Fibroblast of mammary gland (primary cell): ENCODE measurements at regions not wholly inside any gene's neighbourhood (a gene's known extent, or its start where the extent isn't known, plus 50 kb on each side); places are given as distances from the start of the nearest gene placed in this dataset.

Source experiments
- DNase-seq: peaks from one replicate; pipeline ENCODE4 v3.0.0-alpha.2; 2010; ENCODE audit warnings: low read depth
- H3K4me3 ChIP-seq: 2 replicates; pipeline ENCODE4 v1.5.1; 2011; ENCODE audit warnings: low read depth, mild to moderate bottlenecking, low read length, moderate library complexity; ENCODE audit not compliant: control insufficient read depth
- CTCF ChIP-seq: conservative IDR thresholded peaks from 2 replicates; pipeline ENCODE4 v1.5.1; 2011; ENCODE audit warnings: low read depth, low read length, inconsistent platforms; ENCODE audit not compliant: control insufficient read depth, insufficient read depth

- DNase-seq: peak; percentile 25
- TF ChIP-seq CTCF: no peak
- H3K4me3 ChIP-seq: no peak overlapping the region
Measured at GRCh38 chr14:53608369-53608768, 348.3 kb downstream of the BMP4 start.

- H3K4me3 ChIP-seq: no peak overlapping the region
- no peak for DNase-seq
- no peak for TF ChIP-seq CTCF
Measured at GRCh38 chr14:53606203-53606602, 350.4 kb downstream of the BMP4 start.

DNA sequence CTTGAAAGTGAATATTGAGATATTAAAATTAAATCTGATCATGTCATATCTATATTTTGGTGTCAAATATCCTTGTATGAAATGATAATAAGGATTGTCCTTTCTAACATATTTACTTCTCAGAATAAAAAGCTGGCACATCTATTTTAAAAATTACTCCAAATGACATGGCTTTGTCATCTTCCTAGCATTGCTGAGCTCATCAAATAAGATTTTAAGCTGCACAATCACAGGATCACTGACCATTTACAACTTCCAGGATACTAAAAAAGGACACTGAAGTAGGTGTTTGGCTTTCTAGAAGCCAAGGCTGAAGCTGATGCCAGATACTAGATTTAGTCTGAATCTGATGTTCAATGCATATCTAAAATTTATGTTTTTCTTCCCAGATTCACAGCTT lies 351.1 kb downstream of the BMP4 start:
- TF ChIP-seq CTCF: no peak
- no peak overlapping the region for H3K4me3 ChIP-seq
- DNase-seq: no peak

- DNase-seq: no peak
- H3K4me3 ChIP-seq: no peak overlapping the region
- no peak for TF ChIP-seq CTCF
Measured at GRCh38 chr14:53603994-53604393, 352.6 kb downstream of the BMP4 start.

- H3K4me3 ChIP-seq: no peak overlapping the region
- TF ChIP-seq CTCF: no peak
- DNase-seq: no peak
Measured at GRCh38 chr14:53601409-53601808, 355.2 kb downstream of the BMP4 start.

DNA sequence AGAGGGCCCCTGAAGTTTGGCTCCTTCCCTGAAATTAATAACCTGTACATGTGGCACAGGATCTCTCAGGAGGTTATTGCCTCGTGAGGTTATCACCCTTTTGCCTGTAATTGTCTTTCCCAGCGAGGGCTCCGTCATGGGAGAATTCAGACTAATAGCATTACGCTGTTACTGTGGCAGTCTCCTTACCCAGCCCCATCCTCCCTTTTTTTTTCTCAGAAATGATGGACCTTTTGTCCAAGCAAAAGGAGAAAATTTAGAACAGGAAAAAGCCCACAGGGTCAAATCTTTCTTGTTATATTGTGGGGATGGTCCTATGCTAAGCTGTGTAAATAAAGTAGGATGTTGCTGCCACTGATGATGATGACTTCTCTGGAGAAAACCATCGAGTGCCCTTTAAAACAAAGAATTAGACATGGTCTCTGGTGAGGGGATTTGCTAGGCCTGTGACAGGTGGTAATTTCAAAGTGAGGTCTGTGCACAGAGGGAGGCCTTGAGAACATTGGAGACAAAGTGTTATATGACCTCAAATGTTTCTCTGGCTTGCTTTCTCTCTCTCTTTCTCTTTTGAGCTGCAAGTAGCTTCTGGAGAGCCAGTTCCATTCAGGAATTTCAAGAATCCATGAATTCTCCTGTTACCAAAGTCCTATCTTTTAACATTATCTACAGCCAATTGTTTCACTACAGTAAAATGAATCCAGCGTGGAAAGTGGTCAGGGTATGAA lies 357.2 kb downstream of the BMP4 start:
- H3K4me3 ChIP-seq: no peak overlapping the region
- TF ChIP-seq CTCF: no peak
- no peak for DNase-seq
